ENCODE measurements at regions not wholly inside any gene's neighbourhood (a gene's known extent, or its start where the extent isn't known, plus 50 kb on each side); places are given as distances from the start of the nearest gene placed in this dataset.

GRCh38 chr3:193879099-193879863 is 256.7 kb upstream of the HES1 start:
- no peak for DNase-seq

DNA sequence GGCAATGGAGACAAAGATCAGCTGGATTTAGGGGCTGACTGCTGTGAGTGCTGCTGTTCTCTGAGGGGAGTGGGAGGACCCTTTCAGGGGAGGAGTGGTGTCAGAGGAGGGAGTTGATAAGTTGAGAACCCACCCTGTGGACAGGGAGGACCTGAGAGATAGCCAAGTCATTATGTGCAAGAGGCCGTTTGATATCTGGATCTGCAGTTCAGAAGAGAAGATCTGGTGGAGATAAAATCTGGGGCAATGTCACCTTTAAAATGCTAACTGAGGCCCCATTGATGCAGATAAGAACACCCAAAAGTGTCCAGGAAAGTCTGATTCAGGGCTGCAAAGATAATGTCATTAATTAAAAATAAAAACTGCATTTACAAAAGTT is 256.1 kb upstream of the HES1 start:
- no peak for DNase-seq

DNA sequence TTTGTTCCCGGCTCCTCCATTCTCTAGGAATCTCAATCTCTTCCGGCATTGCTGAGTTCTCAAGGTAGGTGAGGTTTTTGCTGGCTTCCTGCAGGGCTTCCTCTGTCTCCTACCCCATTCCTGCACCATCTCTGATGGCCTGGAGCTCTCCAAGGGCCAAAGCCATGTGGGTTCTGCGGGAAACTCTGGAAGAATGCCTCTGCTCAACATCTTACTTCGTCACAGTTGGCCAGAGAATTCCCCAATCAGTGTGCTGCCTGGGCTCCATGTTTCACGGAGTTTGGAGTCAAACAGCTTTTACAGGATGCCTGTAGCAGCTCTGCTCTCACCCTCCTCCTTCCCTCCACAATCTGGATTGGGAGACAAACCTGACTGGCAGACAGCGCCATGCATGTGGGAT is 253.9 kb upstream of the HES1 start:
- no peak for DNase-seq

DNA sequence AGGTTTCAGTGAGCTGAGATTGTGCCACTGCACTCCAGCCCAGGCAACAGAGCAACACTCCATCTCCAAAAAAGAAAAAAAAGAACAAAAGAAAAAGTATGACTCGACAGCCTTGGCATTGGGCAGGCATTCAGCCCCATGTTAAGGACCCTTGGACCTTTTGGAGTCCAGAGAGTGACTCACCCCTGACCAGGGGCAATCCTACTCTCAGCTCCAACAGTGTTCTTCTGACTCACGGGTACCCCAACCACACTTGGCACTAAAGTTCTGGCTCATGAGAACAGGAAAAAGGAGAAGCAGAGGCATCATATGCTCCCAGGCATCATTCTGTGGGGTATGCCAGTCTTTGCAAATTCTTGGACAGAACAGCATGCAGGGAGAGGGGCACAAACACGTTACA is 252.4 kb upstream of the HES1 start:
- DNase-seq: no peak

DNA sequence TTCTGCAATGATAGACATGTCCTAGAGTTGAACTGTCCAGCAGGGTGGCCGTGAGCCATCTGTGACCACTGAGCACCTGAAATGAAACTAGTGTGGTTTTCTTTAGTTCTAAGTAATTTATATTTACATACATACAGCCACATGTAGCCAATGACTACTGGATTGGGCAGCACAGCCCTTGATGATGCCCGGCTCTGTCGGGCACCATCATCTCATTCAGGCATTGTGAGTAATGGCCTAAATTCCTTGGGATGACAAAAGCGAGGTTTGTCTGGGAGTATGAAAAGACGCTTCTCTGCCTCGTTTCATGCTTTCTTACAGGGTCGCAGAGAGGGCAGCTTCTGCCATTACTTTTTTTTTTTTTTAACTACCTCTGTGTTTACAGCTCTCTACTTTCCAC is 251.9 kb upstream of the HES1 start:
- DNase-seq: no peak

- DNase-seq: no peak
Observed at GRCh38 chr3:193884652-193885051, 251.3 kb upstream of the HES1 start.

GRCh38 chr3:193885832-193886231 is 250.1 kb upstream of the HES1 start:
- no peak for DNase-seq

DNA sequence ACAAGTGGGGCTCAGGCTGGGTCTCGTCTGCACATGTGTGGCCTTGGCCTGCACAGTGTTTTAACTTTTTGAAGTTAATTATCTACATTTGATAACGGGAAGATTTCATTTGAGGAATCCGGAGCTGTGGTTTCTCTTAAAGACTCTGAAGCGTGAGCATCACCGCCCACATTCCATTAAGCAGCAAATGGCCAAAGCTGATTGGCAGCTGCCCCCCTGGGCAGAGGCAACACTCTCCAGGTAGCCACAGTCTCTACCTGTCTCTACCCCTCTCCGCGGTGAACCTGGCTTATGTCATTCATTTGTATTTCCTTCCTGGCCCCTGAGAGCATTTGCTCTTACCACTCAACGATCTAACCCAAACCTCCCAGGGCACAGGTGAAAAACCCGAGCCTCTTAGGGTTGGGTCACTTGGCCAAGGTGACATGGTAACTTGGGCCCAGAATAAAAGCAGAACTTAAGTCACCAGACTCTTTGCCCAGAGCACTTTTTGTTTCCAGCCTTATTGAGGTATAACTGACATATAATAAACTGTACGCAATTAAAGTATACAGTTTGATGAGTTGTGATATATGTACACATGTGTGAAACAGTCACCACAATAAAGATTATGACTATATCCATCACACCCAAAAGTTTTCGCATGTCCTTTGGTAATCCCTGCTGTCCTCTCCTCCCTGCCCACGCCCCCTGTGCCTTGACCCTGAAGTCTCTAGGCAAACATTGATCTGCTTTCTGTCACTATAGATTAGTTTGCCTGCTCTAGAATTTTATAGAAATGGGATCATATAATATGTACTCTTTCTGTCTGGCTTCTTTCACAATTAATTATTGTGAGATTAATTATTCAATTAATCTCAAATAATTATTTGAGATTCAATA is 245.7 kb upstream of the HES1 start:
- no peak for DNase-seq

DNA sequence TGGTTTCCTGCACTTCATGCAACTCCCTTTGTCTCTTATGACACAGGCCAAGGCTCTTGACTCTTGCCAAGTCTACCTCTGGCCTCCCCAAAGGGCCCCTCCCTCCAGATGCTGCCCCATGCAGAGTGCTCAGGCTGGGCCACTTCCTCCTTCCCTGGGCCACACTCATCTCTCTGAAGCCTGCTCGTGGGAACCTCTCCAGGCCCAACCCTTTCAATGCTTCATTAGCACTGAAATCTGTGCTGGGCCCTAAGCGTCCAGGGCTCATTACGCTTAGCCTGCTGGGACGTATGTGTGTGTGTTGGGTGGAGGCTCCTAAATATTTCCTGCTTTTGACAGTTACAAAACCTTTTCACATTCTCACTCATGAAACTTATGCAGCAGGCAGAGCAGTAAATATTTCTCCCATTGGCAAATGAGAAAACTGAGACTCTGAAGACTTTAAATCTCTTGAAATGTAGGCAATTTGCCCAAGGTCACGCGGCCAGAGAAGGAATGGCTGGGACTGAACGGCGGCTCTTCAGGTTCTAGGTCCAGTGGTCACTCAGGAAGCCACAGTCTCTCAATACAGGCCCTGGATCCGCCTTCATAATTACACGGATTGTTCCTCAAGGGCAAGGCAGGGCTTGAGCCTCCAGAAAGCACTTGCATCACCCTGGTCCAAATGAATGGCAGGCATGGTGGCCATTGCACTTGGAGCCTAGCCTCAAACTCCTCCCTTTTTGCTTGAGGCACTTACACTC is 241.7 kb upstream of the HES1 start:
- no peak for DNase-seq

DNA sequence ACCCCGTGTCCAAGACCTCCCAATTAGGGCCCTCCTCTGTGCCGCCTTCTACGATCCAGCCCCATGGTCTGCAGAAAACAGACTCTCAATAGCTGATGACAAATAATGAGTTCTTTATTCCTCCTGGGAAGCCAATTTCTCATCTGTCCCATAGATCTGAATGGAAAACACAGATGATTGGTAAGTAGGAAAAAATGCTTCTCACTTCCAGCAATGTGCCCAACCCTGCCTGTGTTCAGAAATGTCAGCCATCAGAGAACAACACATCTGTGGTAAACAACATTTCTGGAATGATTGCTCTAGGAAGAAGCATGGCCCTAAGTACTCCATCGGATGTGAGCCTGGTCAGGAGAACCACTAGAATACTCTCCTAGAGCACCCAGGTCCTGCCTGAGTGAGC is 240.5 kb upstream of the HES1 start:
- DNase-seq: no peak

DNA sequence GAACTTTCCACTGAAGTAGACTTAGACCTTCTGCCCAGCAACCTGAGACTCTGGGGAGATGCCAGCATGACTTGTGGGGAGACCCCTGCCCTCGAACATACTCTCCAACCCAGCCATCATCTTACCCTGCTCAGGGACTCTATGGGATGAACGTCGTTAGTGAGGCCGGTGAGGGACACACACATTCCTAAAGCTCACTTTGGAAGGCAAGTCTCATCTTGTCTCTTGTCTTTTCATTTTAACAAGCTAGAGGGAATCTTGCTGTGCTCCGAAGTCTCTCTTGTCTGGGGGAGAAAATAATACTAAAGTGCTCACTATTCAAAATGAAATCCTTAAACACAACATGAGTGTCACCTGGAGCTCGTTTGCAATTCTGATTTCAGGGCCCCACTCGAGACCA is 239.5 kb upstream of the HES1 start:
- no peak for DNase-seq

GRCh38 chr3:193897288-193897687 is 238.7 kb upstream of the HES1 start:
- DNase-seq: no peak

- no peak for DNase-seq
Observed at GRCh38 chr3:193897731-193898180, 238.2 kb upstream of the HES1 start.

- no peak for DNase-seq
Observed at GRCh38 chr3:193899001-193899400, 236.9 kb upstream of the HES1 start.

DNA sequence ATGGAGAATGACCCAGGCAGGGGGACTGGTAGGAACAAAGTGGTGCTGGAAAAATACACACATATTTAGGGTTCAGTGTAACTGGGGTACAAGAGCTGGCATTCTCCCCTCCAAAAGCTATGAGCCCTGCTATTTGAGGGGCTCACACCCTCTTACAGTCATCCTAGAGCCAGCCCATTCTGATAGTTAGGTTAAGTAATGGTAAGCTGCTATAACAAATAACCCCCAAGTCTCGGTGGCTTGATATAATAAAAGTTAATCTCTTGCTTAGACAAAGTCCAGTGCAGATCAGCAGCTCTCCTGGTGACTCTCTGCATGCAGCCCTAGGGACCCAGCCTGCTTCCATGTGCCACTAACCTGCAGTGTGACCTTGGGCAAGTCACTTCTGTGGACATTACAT is 234.9 kb upstream of the HES1 start:
- no peak for DNase-seq

- DNase-seq: no peak
Observed at GRCh38 chr3:193902607-193903511, 233.1 kb upstream of the HES1 start.

- DNase-seq: no peak
Observed at GRCh38 chr3:193903512-193903817, 232.5 kb upstream of the HES1 start.

DNA sequence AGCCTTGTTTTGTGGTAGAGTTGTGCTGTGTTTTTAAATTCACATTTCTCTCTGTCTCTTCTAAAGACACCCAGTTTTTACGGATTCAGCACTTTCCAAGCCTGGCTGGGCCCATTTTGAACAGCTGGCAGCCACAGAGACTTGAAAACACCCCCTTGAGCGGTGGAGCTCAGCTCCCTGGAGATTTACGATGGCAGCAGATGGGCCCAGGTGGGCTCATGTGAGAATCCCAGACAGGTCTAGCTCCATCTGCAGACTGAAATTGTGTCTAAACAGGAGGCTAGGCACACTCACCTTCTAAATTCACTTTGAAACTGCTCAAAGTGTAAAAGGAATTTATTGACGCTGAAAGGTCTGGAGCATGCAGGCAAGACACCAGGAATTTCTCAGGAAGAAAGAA is 232.0 kb upstream of the HES1 start:
- no peak for DNase-seq

DNA sequence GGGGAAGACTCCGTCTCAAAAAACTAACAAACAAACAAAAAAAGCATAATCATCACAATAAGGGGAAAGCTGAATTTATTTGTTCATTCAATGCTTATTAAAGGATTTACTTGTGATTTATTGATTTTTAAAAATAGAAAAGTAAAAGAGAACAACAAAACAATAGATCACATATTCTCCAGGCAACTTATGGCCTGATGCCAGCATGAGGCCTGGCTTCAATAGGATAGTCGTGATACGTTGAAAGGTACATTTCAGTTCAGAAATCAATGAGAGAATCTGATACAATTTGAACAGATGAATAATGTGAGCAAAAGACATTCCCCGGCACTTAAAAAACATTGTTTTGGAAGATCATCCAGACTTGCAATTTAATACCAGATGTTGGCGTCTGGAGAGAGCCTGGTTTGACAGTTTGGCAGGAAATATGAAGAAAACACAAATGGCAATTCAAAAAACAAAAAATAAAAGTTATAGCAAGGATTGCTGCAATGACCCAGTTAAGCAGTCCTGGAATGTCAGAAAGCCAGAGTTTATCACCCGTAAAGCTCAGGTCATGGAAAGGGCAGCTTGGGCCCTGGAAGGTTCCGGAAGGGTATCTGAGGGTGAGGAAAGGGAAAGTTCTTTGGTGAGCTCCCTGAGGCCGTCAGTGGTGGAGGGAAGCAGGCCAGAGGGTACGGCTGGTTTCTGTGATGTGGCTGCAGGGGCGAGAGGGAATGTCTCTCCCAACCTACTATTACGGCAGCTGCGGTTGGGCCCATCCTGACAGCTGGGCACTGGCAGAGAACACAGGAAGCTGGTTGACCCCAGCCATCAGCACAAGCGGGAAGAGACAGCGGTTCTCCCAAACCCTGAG is 230.2 kb upstream of the HES1 start:
- DNase-seq: no peak

DNA sequence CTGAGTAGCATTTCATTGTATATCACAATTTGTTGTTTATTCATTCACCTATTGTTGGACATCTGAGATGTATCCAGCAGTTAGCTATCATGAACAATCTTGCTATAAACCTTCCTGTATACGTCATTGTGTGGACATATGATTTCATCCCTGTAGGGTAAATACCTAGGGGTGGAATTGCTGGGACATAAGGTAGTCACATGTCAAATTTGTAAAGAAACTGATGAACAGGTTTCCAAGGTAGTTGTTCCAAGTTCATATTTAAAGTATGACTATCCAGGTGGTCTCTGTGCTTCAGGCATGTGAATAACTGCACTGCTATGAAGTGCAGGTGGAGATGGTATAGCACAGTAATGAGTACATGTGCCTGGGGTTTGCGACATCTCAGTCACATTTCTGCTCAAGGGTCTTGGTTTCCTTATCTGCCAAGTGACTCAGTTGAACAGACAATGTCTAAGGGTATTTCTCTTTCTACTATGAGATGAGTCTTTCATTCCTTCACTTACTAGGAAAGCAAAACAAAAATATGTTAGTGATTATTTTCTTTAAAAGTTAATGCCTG is 229.0 kb upstream of the HES1 start:
- no peak for DNase-seq

- no peak for DNase-seq
Observed at GRCh38 chr3:193908181-193908744, 227.7 kb upstream of the HES1 start.

Measured in NCI-H187 treated with DMSO at 0.1 percent for 48 hours (cell line).